Frontal cortex (tissue), 3 donors: ENCODE measurements at regions not wholly inside any gene's neighbourhood (a gene's known extent, or its start where the extent isn't known, plus 50 kb on each side); places are given as distances from the start of the nearest gene placed in this dataset.

Experiments used
- DNase-seq, 2 donors: peaks; one replicate each; pipeline ENCODE4 v3.0.0; 2012; ENCODE audit warnings: low spot score in 2 of 2
- FAIRE-seq: peaks from 2 replicates; lab custom pipeline; 2012; peaks lifted over from hg19 to GRCh38; lab: Jason Lieb, UNC
- donor health status: control.
- donor health status: control.
- donor health status: control.

GRCh38 chr2:223701761-223702160 lies 99.6 kb upstream of the SCG2 start:
- DNase-seq = no peak
- no peak for FAIRE-seq

GRCh38 chr2:223700221-223700620 lies 98.1 kb upstream of the SCG2 start:
- FAIRE-seq (no peak), DNase-seq (no peak)

- FAIRE-seq = no peak
Measured at GRCh38 chr2:223697892-223698645, 95.9 kb upstream of the SCG2 start.

GRCh38 chr2:223697316-223697891 lies 95.2 kb upstream of the SCG2 start:
- FAIRE-seq = no peak
- no peak for DNase-seq

More at GRCh38 chr2:223697892-223698645, 95.9 kb upstream of the SCG2 start:
- DNase-seq = no peak

GRCh38 chr2:223696719-223697118 lies 94.6 kb upstream of the SCG2 start:
- FAIRE-seq (no peak), DNase-seq (no peak)

GRCh38 chr2:223692191-223692947 lies 90.2 kb upstream of the SCG2 start:
- no peak for FAIRE-seq
- peak in 1 of 2 donors; percentile 38 for DNase-seq

GRCh38 chr2:223688094-223688835 lies 86.1 kb upstream of the SCG2 start:
- DNase-seq (no peak), FAIRE-seq (no peak)

GRCh38 chr2:223681125-223681524 lies 79.0 kb upstream of the SCG2 start:
- no peak for DNase-seq
- FAIRE-seq = no peak

- FAIRE-seq (no peak), DNase-seq (no peak)
Measured at GRCh38 chr2:223674998-223675609, 72.9 kb upstream of the SCG2 start.

GRCh38 chr2:223669453-223670225 lies 67.5 kb upstream of the SCG2 start:
- DNase-seq (no peak), FAIRE-seq (no peak)

- no peak for FAIRE-seq
- no peak for DNase-seq
Measured at GRCh38 chr2:223668302-223668998, 66.3 kb upstream of the SCG2 start.

GRCh38 chr2:223654384-223654915 lies 52.3 kb upstream of the SCG2 start:
- FAIRE-seq = no peak
- DNase-seq = no peak

GRCh38 chr2:223652902-223653301 lies 50.7 kb upstream of the SCG2 start:
- no peak for FAIRE-seq
- no peak for DNase-seq

- no peak for FAIRE-seq
- no peak for DNase-seq
Measured at GRCh38 chr2:223652122-223652521, 50.0 kb upstream of the SCG2 start.
